HCT116 (cell line): ENCODE measurements at regions not wholly inside any gene's neighbourhood (a gene's known extent, or its start where the extent isn't known, plus 50 kb on each side); places are given as distances from the start of the nearest gene placed in this dataset.

Source experiments
- ATAC-seq: fragments of 200-7000 bp; cut with Tn5 transposase; 2 replicates; pipeline ENCODE4 v1.9.1; 2020; ENCODE audit warnings: mild to moderate bottlenecking, moderate library complexity
- BruUV-seq: library from RNA; stranded (reverse); fragments of 400-500 nt; replicated peaks from 2 replicates; lab custom pipeline; 2021; lab: Mats Ljungman, UMichigan
- CTCF ChIA-PET: fragments of 300-600 bp; sonication (Branson Sonifier 250); formaldehyde crosslinking; loops from one replicate; lab custom pipeline; 2021; ENCODE audit warnings: antibody characterized with exemption; lab: Charles Lee
- POLR2A ChIA-PET: fragments of 300-600, 350-600 bp; sonication (Branson Sonifier 250); formaldehyde crosslinking; loops from one replicate; lab custom pipeline; 2021; ENCODE audit warnings: antibody characterized with exemption; lab: Charles Lee
- RAD21 ChIA-PET, 2 experiments: fragments of 300-600 bp; sonication (Branson Sonifier 250); formaldehyde crosslinking; loops; one replicate each; lab custom pipeline; 2023; ENCODE audit warnings: low total read pairs in 2 of 2; ENCODE audit not compliant: uncharacterized antibody in 2 of 2, unreplicated experiment in 2 of 2, low non-redundant PET in 1 of 2; lab: Charles Lee
- DNase-seq: peaks from one replicate; pipeline ENCODE4 v3.0.0-alpha.2; 2010; ENCODE audit warnings: low read depth, low spot score
- H2AFZ ChIP-seq: fragments of 200-600 bp; shearing (Covaris generic), sonication (generic); 2 replicates; pipeline ENCODE4 v1.6.1; 2017; ENCODE audit warnings: low read depth, mixed run types, mixed read lengths, antibody characterized with exemption, low read length; ENCODE audit not compliant: poor library complexity, severe bottlenecking
- H3K27ac ChIP-seq: 2 replicates; pipeline ENCODE4 v1.5.1; 2012; ENCODE audit warnings: low read depth, low read length
- H3K27me3 ChIP-seq: fragments of 200-600 bp; sonication (generic); 2 replicates; pipeline ENCODE4 v1.6.1; 2016; ENCODE audit warnings: mixed run types, low read length, mixed read lengths; ENCODE audit not compliant: insufficient read depth
- H3K36me3 ChIP-seq, 2 experiments: fragments of 200-500 bp in 1 of 2; fragments of 200-600 bp in 1 of 2; sonication (Bioruptor generic) in 1 of 2; sonication (generic) in 1 of 2; 2 replicates each; pipeline versions ENCODE4 v1.5.1 to v1.6.1; 2014 to 2016; ENCODE audit warnings: low read length in 2 of 2, inconsistent platforms in 1 of 2, mixed read lengths in 1 of 2, mixed run types in 1 of 2; ENCODE audit not compliant: insufficient read depth in 2 of 2, control insufficient read depth in 1 of 2
- H3K4me1 ChIP-seq, 2 experiments: fragments of 200-600 bp in 1 of 2; sonication (generic) in 1 of 2; 2 replicates each; pipeline versions ENCODE4 v1.5.1 to v1.6.1; 2012 to 2017; ENCODE audit warnings: low read length in 2 of 2, inconsistent platforms in 1 of 2, mild to moderate bottlenecking in 1 of 2, mixed read lengths in 1 of 2, mixed run types in 1 of 2, moderate library complexity in 1 of 2; ENCODE audit not compliant: insufficient read depth in 2 of 2, control insufficient read depth in 1 of 2
- H3K4me2 ChIP-seq: fragments of 200-600 bp; sonication (generic); 2 replicates; pipeline ENCODE4 v1.6.1; 2017; ENCODE audit warnings: mixed run types, low read length, mixed read lengths
- H3K4me3 ChIP-seq, 2 experiments: fragments of 200-600 bp in 1 of 2; sonication (generic) in 1 of 2; replicated peaks in 1 of 2; 2 replicates each; pipeline ENCODE4 v1.5.1; 2011 to 2016; ENCODE audit warnings: low read length in 2 of 2, control low read depth in 1 of 2, low read depth in 1 of 2, mild to moderate bottlenecking in 1 of 2, mixed read lengths in 1 of 2, mixed run types in 1 of 2
- H3K79me2 ChIP-seq: fragments of 200-600 bp; sonication (generic); 2 replicates; pipeline ENCODE4 v1.6.1; 2017; ENCODE audit warnings: mild to moderate bottlenecking, mixed run types, low read length, moderate library complexity, mixed read lengths; ENCODE audit not compliant: insufficient read depth
- H3K9ac ChIP-seq: fragments of 200-600 bp; sonication (generic); 2 replicates; pipeline ENCODE4 v1.6.1; 2016; ENCODE audit warnings: low read length, mixed read lengths
- H3K9me2 ChIP-seq: fragments of 200-600 bp; sonication (generic), shearing (Covaris generic); 2 replicates; pipeline ENCODE4 v1.6.1; 2017; ENCODE audit warnings: mixed run types, mild to moderate bottlenecking, moderate library complexity; ENCODE audit not compliant: insufficient read depth
- H3K9me3 ChIP-seq, 2 experiments: fragments of 200-500 bp in 1 of 2; fragments of 200-600 bp in 1 of 2; sonication (Bioruptor generic) in 1 of 2; sonication (generic) in 1 of 2; 2 replicates each; pipeline ENCODE4 v1.6.1; 2014 to 2017; ENCODE audit warnings: low read length in 2 of 2, mixed read lengths in 2 of 2, inconsistent platforms in 1 of 2, low read depth in 1 of 2, mild to moderate bottlenecking in 1 of 2, mixed run types in 1 of 2, moderate library complexity in 1 of 2; ENCODE audit not compliant: control insufficient read depth in 1 of 2, insufficient read depth in 1 of 2
- H4K20me1 ChIP-seq: fragments of 200-600 bp; sonication (generic), shearing (Covaris generic); 2 replicates; pipeline ENCODE4 v1.6.1; 2017; ENCODE audit warnings: mixed run types, mild to moderate bottlenecking, moderate library complexity; ENCODE audit not compliant: insufficient read depth
- CBX3 ChIP-seq: IDR thresholded peaks from 2 replicates; pipeline ENCODE4 v1.6.1; 2012; ENCODE audit warnings: low read depth
- EGR1 ChIP-seq: IDR thresholded peaks from 2 replicates; pipeline ENCODE4 v1.6.1; 2012; ENCODE audit warnings: low read depth
- EZH2 ChIP-seq: fragments of 200-600 bp; sonication (generic); IDR thresholded peaks from 2 replicates; pipeline ENCODE4 v1.6.1; 2017; ENCODE audit warnings: antibody characterized with exemption, mixed run types
- FOSL1 ChIP-seq: IDR thresholded peaks from 2 replicates; pipeline ENCODE4 v1.6.1; 2012; ENCODE audit warnings: low read depth
- JUND ChIP-seq: IDR thresholded peaks from 2 replicates; pipeline ENCODE4 v1.6.1; 2012
- POLR2AphosphoS5 ChIP-seq: IDR thresholded peaks from 2 replicates; pipeline ENCODE4 v1.6.1; 2011; ENCODE audit warnings: mild to moderate bottlenecking, low read depth, low read length, moderate library complexity
- RAD21 ChIP-seq: IDR thresholded peaks from 2 replicates; pipeline ENCODE4 v1.6.1; 2012; ENCODE audit warnings: low read depth, mild to moderate bottlenecking
- SIN3A ChIP-seq: IDR thresholded peaks from 2 replicates; pipeline ENCODE4 v1.6.1; 2012; ENCODE audit warnings: low read depth
- SP1 ChIP-seq: IDR thresholded peaks from 2 replicates; pipeline ENCODE4 v1.6.1; 2012; ENCODE audit warnings: low read depth
- TCF7L2 ChIP-seq: IDR thresholded peaks from 2 replicates; pipeline ENCODE4 v1.7.0; 2011; ENCODE audit warnings: borderline replicate concordance, inconsistent platforms; ENCODE audit not compliant: insufficient read depth, insufficient read length; ENCODE audit errors: extremely low read depth
- ZFX ChIP-seq: fragments of 450-650 bp; IDR thresholded peaks from 2 replicates; pipeline ENCODE4 v1.6.1; 2017
- intact Hi-C: fragments of 100-400 bp; cut with micrococcal nuclease; formaldehyde crosslinking; loops from 2 replicates; pipeline ENCODE4 v1.10.0; 2022
- TF ChIP-seq, protein P1 (sequence below), 3 experiments: fragments of 200-600 bp in 1 of 3; sonication (generic) in 1 of 3; IDR thresholded peaks in 2 of 3; conservative IDR thresholded peaks in 1 of 3; 2 replicates each; pipeline ENCODE4 v1.5.1; 2012 to 2017; ENCODE audit warnings: low read depth in 2 of 3, low read length in 2 of 3, antibody characterized with exemption in 1 of 3, borderline replicate concordance in 1 of 3, control low read depth in 1 of 3, mild to moderate bottlenecking in 1 of 3, mixed read lengths in 1 of 3, mixed run types in 1 of 3, moderate library complexity in 1 of 3; ENCODE audit not compliant: insufficient read depth in 1 of 3
- TF ChIP-seq, protein P2 (sequence below): IDR thresholded peaks from 2 replicates; pipeline ENCODE4 v1.6.1; 2012
- TF ChIP-seq, protein P3 (sequence below): IDR thresholded peaks from 2 replicates; pipeline ENCODE4 v1.6.1; 2012
- TF ChIP-seq, protein P4 (sequence below): IDR thresholded peaks from 2 replicates; pipeline ENCODE4 v1.6.1; 2011; ENCODE audit warnings: mild to moderate bottlenecking, low read length, moderate library complexity; ENCODE audit not compliant: insufficient replicate concordance; ENCODE audit errors: extremely low read depth

DNA sequence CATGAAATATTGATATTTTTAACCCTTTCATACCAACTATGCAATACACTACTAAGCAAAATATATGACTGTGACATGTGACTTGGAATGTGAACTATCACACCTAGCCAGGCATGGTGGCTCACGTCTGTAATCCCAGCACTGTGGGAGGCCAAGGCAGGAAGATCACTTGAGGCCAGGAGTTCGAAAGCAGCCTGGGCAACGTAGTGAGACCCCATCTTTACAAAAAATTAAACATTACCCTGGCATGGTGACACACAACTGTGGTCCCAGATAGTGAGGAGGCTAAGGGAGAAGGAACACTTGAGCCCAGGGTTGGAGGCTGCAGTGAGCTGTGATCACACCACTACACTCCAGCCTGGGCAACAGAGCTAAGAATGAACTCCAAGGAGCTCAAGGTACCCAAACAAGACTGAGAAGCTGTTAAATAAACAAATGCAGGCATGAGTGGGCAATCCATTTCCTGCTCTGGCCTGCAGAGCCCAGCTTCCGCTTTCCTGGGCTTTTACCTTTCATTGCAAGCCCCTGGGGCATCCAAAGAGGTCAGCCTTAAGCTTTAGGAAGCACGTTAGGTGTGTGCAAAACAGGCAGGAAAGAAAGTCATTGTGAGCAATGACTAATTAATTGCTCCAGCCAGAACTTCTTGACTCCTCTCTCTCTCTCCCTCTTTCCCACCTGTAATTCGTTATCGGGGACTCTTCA is 162.1 kb upstream of the FOXK1 start:
- POLR2A ChIA-PET: no interaction called here
- intact Hi-C loops: no loop called here
- RAD21 ChIA-PET: no interaction called here
- Histone ChIP-seq H3K4me1 (no peaks in the 10 kb centered on the region), H3K4me2 (no peak overlapping the region), H3K9ac (no peak overlapping the region), H3K9me3 (no peaks in the 10 kb centered on the region), H3K27ac (no peak overlapping the region), H3K4me3 (no peak overlapping the region), H4K20me1 (no peaks in the 10 kb centered on the region), H2AFZ (no peak overlapping the region), H3K9me2 (no peaks in the 10 kb centered on the region), H3K79me2 (no peaks in the 10 kb centered on the region), H3K27me3 (peaks cover 3% of the 10 kb centered on the region), H3K36me3 (no peaks in the 10 kb centered on the region)
- no peak for TF ChIP-seq FOSL1
- TF ChIP-seq, protein P1, sequence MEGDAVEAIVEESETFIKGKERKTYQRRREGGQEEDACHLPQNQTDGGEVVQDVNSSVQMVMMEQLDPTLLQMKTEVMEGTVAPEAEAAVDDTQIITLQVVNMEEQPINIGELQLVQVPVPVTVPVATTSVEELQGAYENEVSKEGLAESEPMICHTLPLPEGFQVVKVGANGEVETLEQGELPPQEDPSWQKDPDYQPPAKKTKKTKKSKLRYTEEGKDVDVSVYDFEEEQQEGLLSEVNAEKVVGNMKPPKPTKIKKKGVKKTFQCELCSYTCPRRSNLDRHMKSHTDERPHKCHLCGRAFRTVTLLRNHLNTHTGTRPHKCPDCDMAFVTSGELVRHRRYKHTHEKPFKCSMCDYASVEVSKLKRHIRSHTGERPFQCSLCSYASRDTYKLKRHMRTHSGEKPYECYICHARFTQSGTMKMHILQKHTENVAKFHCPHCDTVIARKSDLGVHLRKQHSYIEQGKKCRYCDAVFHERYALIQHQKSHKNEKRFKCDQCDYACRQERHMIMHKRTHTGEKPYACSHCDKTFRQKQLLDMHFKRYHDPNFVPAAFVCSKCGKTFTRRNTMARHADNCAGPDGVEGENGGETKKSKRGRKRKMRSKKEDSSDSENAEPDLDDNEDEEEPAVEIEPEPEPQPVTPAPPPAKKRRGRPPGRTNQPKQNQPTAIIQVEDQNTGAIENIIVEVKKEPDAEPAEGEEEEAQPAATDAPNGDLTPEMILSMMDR (IDR thresholded peaks at IDR 0.05 in 2 of 3, conservative IDR thresholded peaks at IDR 0.05 in 1 of 3; ENCODE audit: borderline replicate concordance in 1 of 3, insufficient read depth in 1 of 3, low read depth in 2 of 3, low read length in 2 of 3): no peak
- no peak for TF ChIP-seq TCF7L2
- TF ChIP-seq POLR2AphosphoS5: no peak
- TF ChIP-seq, protein P2, sequence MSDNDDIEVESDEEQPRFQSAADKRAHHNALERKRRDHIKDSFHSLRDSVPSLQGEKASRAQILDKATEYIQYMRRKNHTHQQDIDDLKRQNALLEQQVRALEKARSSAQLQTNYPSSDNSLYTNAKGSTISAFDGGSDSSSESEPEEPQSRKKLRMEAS: no peak
- TF ChIP-seq ZFX: no peak
- TF ChIP-seq EZH2: no peak
- TF ChIP-seq, protein P3, sequence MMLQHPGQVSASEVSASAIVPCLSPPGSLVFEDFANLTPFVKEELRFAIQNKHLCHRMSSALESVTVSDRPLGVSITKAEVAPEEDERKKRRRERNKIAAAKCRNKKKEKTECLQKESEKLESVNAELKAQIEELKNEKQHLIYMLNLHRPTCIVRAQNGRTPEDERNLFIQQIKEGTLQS: no peak
- no peak for TF ChIP-seq SIN3A
- no peak for TF ChIP-seq CBX3
- TF ChIP-seq JUND: no peak
- TF ChIP-seq EGR1: no peak
- TF ChIP-seq, protein P4, sequence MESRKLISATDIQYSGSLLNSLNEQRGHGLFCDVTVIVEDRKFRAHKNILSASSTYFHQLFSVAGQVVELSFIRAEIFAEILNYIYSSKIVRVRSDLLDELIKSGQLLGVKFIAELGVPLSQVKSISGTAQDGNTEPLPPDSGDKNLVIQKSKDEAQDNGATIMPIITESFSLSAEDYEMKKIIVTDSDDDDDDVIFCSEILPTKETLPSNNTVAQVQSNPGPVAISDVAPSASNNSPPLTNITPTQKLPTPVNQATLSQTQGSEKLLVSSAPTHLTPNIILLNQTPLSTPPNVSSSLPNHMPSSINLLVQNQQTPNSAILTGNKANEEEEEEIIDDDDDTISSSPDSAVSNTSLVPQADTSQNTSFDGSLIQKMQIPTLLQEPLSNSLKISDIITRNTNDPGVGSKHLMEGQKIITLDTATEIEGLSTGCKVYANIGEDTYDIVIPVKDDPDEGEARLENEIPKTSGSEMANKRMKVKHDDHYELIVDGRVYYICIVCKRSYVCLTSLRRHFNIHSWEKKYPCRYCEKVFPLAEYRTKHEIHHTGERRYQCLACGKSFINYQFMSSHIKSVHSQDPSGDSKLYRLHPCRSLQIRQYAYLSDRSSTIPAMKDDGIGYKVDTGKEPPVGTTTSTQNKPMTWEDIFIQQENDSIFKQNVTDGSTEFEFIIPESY: no peak
- TF ChIP-seq SP1: no peak
- no peak for TF ChIP-seq RAD21
- ATAC-seq (no peak), DNase-seq (no peak)
- no TSS peak for BruUV-seq
- CTCF ChIA-PET: no interaction called here
